Ishikawa (cell line): ENCODE measurements at regions not wholly inside any gene's neighbourhood (a gene's known extent, or its start where the extent isn't known, plus 50 kb on each side); places are given as distances from the start of the nearest gene placed in this dataset.

Experiments used
- CEBPB ChIP-seq: IDR thresholded peaks from 2 replicates; pipeline ENCODE4 v1.6.1; 2012
- CREB1 ChIP-seq: IDR thresholded peaks from 2 replicates; pipeline ENCODE4 v1.6.1; 2012; ENCODE audit warnings: low read depth
- EGR1 ChIP-seq: IDR thresholded peaks from 2 replicates; pipeline ENCODE4 v1.6.1; 2012
- EP300 ChIP-seq: IDR thresholded peaks from 2 replicates; pipeline ENCODE4 v1.6.1; 2012; ENCODE audit warnings: borderline replicate concordance
- FOXM1 ChIP-seq: IDR thresholded peaks from 2 replicates; pipeline ENCODE4 v1.6.1; 2012; ENCODE audit warnings: low read depth, borderline replicate concordance
- NFIC ChIP-seq: IDR thresholded peaks from 2 replicates; pipeline ENCODE4 v1.6.1; 2012
- RAD21 ChIP-seq: IDR thresholded peaks from 2 replicates; pipeline ENCODE4 v1.6.1; 2012; ENCODE audit warnings: low read depth
- TAF1 ChIP-seq: IDR thresholded peaks from 2 replicates; pipeline ENCODE4 v1.6.1; 2012; ENCODE audit warnings: low read depth, mild to moderate bottlenecking
- TCF12 ChIP-seq: IDR thresholded peaks from 2 replicates; pipeline ENCODE4 v1.6.1; 2012; ENCODE audit warnings: low read depth
- TEAD4 ChIP-seq: IDR thresholded peaks from 2 replicates; pipeline ENCODE4 v1.6.1; 2012
- YY1 ChIP-seq: IDR thresholded peaks from 2 replicates; pipeline ENCODE4 v1.6.1; 2012; ENCODE audit warnings: low read depth
- ZBTB7A ChIP-seq: IDR thresholded peaks from 2 replicates; pipeline ENCODE4 v1.6.1; 2012; ENCODE audit warnings: low read depth
- TF ChIP-seq, protein P1 (sequence below): IDR thresholded peaks from 2 replicates; pipeline ENCODE4 v1.6.1; 2012; ENCODE audit warnings: low read depth, mild to moderate bottlenecking
- TF ChIP-seq, protein P2 (sequence below): IDR thresholded peaks from 2 replicates; pipeline ENCODE4 v1.6.1; 2012
- TF ChIP-seq, protein P3 (sequence below): IDR thresholded peaks from 2 replicates; pipeline ENCODE4 v1.6.1; 2012

DNA sequence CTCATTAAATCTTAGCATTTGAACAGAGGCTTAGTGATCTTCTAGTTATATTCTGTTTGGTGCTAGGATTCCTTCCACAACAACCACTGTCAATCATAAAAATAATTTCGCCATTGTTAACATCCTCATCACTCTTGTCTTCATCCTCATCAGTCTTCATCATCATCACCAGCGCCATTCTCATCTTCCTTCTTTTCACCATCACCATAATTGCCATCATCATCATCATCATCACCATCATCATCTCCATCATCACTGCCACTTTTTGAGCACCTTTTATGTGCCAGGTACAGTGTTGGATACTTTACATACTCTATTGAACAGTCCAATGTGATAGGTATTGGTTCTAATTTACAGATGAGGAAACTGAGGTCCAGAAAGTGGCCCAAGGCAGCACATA, 245.7 kb downstream of the PTPRU start:
- TF ChIP-seq CREB1 (no peak), EGR1 (no peak), TCF12 (no peak), ZBTB7A (no peak), FOXM1 (no peak), NFIC (no peak), CEBPB (no peak), YY1 (no peak), EP300 (no peak), RAD21 (no peak), TAF1 (no peak), TEAD4 (no peak)
- TF ChIP-seq, protein P1, sequence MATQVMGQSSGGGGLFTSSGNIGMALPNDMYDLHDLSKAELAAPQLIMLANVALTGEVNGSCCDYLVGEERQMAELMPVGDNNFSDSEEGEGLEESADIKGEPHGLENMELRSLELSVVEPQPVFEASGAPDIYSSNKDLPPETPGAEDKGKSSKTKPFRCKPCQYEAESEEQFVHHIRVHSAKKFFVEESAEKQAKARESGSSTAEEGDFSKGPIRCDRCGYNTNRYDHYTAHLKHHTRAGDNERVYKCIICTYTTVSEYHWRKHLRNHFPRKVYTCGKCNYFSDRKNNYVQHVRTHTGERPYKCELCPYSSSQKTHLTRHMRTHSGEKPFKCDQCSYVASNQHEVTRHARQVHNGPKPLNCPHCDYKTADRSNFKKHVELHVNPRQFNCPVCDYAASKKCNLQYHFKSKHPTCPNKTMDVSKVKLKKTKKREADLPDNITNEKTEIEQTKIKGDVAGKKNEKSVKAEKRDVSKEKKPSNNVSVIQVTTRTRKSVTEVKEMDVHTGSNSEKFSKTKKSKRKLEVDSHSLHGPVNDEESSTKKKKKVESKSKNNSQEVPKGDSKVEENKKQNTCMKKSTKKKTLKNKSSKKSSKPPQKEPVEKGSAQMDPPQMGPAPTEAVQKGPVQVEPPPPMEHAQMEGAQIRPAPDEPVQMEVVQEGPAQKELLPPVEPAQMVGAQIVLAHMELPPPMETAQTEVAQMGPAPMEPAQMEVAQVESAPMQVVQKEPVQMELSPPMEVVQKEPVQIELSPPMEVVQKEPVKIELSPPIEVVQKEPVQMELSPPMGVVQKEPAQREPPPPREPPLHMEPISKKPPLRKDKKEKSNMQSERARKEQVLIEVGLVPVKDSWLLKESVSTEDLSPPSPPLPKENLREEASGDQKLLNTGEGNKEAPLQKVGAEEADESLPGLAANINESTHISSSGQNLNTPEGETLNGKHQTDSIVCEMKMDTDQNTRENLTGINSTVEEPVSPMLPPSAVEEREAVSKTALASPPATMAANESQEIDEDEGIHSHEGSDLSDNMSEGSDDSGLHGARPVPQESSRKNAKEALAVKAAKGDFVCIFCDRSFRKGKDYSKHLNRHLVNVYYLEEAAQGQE, result no peak
- TF ChIP-seq, protein P2, sequence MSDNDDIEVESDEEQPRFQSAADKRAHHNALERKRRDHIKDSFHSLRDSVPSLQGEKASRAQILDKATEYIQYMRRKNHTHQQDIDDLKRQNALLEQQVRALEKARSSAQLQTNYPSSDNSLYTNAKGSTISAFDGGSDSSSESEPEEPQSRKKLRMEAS, result no peak
- TF ChIP-seq, protein P3, sequence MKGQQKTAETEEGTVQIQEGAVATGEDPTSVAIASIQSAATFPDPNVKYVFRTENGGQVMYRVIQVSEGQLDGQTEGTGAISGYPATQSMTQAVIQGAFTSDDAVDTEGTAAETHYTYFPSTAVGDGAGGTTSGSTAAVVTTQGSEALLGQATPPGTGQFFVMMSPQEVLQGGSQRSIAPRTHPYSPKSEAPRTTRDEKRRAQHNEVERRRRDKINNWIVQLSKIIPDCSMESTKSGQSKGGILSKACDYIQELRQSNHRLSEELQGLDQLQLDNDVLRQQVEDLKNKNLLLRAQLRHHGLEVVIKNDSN, result no peak

DNA sequence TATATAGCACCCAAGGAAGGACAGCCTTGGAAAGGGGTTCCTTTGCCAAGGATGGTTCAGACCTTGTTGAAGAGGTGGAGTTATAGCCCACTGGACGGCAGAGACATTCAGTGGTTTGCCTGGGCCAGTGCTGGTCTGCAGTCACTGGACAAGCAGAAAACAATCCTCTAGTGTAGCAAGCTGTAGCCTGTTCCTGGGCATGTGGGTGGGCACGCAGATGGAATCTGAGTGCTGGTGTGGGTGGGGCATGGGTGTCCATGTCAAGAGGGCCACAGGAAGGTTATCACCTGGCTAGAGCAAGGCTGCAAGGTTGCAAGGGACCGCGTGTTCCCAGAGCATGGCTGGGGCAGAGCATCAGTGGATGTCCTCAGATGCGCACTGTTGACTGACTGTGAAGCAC, 244.7 kb downstream of the PTPRU start:
- TF ChIP-seq TAF1 (no peak), EGR1 (no peak), CEBPB (no peak), ZBTB7A (no peak), EP300 (no peak), RAD21 (no peak), NFIC (no peak), TCF12 (no peak), CREB1 (no peak), YY1 (no peak)
- TF ChIP-seq, protein P1, result no peak
- TF ChIP-seq, protein P3, result no peak
- TF ChIP-seq, protein P2, result no peak

DNA sequence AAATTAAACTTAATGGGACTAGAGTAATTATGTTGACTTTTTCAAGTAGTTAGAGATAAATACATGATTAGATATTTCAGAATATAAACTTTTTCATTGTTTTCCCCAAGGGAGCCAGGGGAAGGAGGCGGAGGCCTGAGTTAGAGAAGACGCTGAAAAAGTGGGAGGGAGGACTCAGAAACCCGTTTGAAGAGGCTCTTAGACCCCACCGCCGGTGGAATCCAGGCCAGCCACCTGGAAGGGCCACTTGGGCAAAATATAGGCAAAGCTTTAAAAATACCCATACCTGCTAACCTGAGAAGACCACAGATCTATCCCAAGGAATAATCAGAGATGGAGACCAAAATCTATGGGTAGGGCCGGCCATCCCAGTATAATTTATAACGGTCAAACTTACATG, 242.6 kb downstream of the PTPRU start:
- no peak for TF ChIP-seq EP300
- no peak for TF ChIP-seq TAF1
- TF ChIP-seq, protein P1, result no peak
- no peak for TF ChIP-seq EGR1
- no peak for TF ChIP-seq NFIC
- TF ChIP-seq, protein P3, result no peak
- TF ChIP-seq FOXM1, result no peak
- no peak for TF ChIP-seq TEAD4
- no peak for TF ChIP-seq CREB1
- TF ChIP-seq, protein P2, result no peak
- no peak for TF ChIP-seq ZBTB7A
- no peak for TF ChIP-seq CEBPB
- TF ChIP-seq TCF12, result no peak
- TF ChIP-seq RAD21, result no peak
- no peak for TF ChIP-seq YY1

DNA sequence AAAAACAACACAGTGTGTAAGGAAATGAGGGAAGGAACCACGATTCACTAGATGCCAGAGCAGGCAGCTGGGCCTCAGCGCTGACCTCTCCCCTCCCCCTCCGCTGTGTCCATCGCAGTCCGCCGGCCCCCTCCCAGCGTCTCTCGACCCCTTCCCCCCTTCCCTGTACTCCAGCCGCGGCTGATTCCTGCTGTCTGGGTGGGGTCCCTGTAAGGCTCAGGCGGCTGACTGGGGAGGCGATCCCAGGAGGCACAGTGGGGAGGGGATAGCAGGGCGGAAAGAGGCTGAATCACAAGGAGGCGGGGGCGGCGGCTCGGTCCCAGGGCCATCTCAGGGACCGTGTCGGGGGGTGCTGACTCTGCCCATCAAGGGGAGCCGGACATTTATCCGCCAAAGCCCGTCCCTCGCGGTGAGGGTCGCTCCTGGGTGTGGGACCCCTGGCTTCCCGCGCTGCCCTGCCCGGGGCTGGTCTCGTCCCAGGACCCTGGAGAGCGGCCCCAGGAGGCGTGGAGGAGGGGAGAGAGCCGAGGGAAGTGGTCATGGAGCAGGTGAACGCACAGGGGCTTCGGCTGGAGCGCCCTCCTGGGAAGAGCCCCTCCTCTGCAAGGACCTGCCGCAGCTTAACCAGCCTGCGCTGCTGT, 241.9 kb downstream of the PTPRU start:
- TF ChIP-seq, protein P1, result peak; percentile 65
- no peak for TF ChIP-seq EP300
